ENCODE measurements at regions not wholly inside any gene's neighbourhood (a gene's known extent, or its start where the extent isn't known, plus 50 kb on each side); places are given as distances from the start of the nearest gene placed in this dataset.
A peak's percentile ranks its signal among the peaks of the same experiment; 100 is the strongest.

- no peak for TF ChIP-seq ZNF462 (CRISPR knock-in tag; IDR thresholded peaks at IDR 0.05)
- no peak for TF ChIP-seq NANOG (IDR thresholded peaks at IDR 0.05; ENCODE audit: borderline replicate concordance)
- TF ChIP-seq, protein P1, sequence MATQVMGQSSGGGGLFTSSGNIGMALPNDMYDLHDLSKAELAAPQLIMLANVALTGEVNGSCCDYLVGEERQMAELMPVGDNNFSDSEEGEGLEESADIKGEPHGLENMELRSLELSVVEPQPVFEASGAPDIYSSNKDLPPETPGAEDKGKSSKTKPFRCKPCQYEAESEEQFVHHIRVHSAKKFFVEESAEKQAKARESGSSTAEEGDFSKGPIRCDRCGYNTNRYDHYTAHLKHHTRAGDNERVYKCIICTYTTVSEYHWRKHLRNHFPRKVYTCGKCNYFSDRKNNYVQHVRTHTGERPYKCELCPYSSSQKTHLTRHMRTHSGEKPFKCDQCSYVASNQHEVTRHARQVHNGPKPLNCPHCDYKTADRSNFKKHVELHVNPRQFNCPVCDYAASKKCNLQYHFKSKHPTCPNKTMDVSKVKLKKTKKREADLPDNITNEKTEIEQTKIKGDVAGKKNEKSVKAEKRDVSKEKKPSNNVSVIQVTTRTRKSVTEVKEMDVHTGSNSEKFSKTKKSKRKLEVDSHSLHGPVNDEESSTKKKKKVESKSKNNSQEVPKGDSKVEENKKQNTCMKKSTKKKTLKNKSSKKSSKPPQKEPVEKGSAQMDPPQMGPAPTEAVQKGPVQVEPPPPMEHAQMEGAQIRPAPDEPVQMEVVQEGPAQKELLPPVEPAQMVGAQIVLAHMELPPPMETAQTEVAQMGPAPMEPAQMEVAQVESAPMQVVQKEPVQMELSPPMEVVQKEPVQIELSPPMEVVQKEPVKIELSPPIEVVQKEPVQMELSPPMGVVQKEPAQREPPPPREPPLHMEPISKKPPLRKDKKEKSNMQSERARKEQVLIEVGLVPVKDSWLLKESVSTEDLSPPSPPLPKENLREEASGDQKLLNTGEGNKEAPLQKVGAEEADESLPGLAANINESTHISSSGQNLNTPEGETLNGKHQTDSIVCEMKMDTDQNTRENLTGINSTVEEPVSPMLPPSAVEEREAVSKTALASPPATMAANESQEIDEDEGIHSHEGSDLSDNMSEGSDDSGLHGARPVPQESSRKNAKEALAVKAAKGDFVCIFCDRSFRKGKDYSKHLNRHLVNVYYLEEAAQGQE (IDR thresholded peaks at IDR 0.05; ENCODE audit: unreplicated experiment) = no peak
Measured at GRCh38 chr20:57867807-57868206, 158.0 kb upstream of the PMEPA1 start (continued).

DNA sequence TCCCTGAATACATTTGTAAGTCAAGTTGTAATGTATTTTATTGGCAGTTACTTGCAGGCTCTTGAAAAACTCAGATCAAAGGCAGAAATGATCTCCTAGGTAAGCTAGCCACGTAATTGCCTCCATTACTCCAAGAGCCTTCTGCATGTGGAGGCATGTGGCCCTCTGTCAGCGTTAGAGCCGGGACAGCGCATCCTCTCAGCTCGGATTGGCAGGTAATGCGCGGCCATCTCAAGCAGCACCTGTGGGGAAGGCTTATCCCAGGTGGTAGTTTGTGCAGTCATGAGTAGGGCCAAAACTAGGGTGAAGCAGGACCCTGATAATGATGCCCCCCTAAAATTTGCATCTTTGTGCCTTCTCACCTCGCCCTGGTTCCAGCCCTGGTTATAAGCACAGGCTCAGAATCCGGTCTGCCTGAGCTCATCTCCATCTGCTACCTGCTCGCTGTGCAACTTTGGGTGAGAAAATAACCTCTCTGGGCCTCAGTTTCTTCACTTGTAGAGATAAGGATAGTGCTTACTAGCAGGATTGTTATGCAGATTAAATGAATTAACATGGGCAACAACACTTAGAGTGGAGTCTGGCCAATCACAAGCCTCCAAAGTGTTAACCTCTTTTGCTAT is 157.5 kb upstream of the PMEPA1 start:
- Histone ChIP-seq H3K4me3 (no peak overlapping the region), H2AFZ (no peak overlapping the region), H3F3A (replicated peaks; ENCODE audit: low read depth) (no peaks in the 10 kb centered on the region), H3K4me2 (no peak overlapping the region), H3K27ac (ENCODE audit: low read depth) (no peak overlapping the region), H3K79me2 (replicated peaks; ENCODE audit: insufficient read depth) (no peaks in the 10 kb centered on the region), H3K36me3 (ENCODE audit: insufficient read depth) (no peaks in the 10 kb centered on the region), H3K9me2 (ENCODE audit: insufficient read depth) (no peaks in the 10 kb centered on the region), H3K27me3 (ENCODE audit: insufficient read depth) (no peaks in the 10 kb centered on the region), H3K4me1 (ENCODE audit: insufficient read depth) (peaks cover 9% of the 10 kb centered on the region; the same call in 1 of the 2 replicates), H4K20me1 (replicated peaks; ENCODE audit: insufficient read depth) (no peaks in the 10 kb centered on the region)
- Mint-ChIP-seq H3K4me1 (peaks cover 18% of the 10 kb centered on the region), H3K27me3 (ENCODE audit: insufficient read depth, low read depth, poor library complexity) (peaks cover 7% of the 10 kb centered on the region), H3K4me3 (no peak overlapping the region), H3K27ac (no peak overlapping the region), H3K36me3 (ENCODE audit: low read depth) (no peaks in the 10 kb centered on the region), H3K9me3 (no peaks in the 10 kb centered on the region)
- ATAC-seq (peak; percentile 39), DNase-seq (ENCODE audit: low spot score) (no peak)
- TF ChIP-seq, protein P1 (IDR thresholded peaks at IDR 0.05; ENCODE audit: unreplicated experiment) = no peak
- TF ChIP-seq STAT1 (IDR thresholded peaks at IDR 0.05; ENCODE audit: unreplicated experiment) (no peak), POLR2AphosphoS5 (IDR thresholded peaks at IDR 0.05; ENCODE audit: low read depth) (no peak), CTCF (conservative IDR thresholded peaks at IDR 0.05; ENCODE audit: low read depth in 2 of 2) (no peak), EZH2 (IDR thresholded peaks at IDR 0.05; ENCODE audit: low read depth, unreplicated experiment) (no peak)
- TF ChIP-seq, protein P2, sequence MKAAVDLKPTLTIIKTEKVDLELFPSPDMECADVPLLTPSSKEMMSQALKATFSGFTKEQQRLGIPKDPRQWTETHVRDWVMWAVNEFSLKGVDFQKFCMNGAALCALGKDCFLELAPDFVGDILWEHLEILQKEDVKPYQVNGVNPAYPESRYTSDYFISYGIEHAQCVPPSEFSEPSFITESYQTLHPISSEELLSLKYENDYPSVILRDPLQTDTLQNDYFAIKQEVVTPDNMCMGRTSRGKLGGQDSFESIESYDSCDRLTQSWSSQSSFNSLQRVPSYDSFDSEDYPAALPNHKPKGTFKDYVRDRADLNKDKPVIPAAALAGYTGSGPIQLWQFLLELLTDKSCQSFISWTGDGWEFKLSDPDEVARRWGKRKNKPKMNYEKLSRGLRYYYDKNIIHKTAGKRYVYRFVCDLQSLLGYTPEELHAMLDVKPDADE (IDR thresholded peaks at IDR 0.05) = no peak
